DOHH2 (cell line): ENCODE measurements at regions not wholly inside any gene's neighbourhood (a gene's known extent, or its start where the extent isn't known, plus 50 kb on each side); places are given as distances from the start of the nearest gene placed in this dataset.

Source experiments
- EZH2phosphoT487 ChIP-seq: fragments of 200-600 bp; sonication (generic); IDR thresholded peaks from 2 replicates; pipeline ENCODE4 v1.6.1; 2017; ENCODE audit warnings: borderline replicate concordance, mild to moderate bottlenecking, antibody characterized with exemption, low read length, moderate library complexity, mixed read lengths
- TF ChIP-seq, protein P1 (sequence below): fragments of 200-600 bp; sonication (generic); IDR thresholded peaks from one replicate; pipeline ENCODE4 v1.5.1; 2014; ENCODE audit warnings: antibody characterized with exemption, mild to moderate bottlenecking, low read depth, low read length; ENCODE audit not compliant: poor library complexity, severe bottlenecking

DNA sequence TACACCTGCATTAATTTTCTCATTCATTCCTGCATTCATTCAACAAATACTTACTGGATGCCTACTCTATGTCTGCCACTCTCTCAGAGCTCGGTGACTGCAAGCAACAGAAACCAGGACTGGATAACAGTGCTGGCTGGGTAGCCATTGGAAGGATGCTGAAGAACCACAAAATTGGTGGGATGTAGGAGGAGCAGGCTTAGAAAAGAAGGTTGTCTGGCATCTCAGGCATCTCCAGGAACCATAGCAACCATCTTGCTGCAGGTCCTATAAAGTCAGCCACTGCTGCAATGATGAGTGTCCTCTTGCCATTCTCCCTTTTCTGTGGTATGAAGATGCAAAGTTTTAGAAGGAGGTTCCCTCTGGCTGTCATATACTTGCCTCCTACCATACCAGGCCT is 168.6 kb downstream of the FGF18 start:
- TF ChIP-seq, protein P1, sequence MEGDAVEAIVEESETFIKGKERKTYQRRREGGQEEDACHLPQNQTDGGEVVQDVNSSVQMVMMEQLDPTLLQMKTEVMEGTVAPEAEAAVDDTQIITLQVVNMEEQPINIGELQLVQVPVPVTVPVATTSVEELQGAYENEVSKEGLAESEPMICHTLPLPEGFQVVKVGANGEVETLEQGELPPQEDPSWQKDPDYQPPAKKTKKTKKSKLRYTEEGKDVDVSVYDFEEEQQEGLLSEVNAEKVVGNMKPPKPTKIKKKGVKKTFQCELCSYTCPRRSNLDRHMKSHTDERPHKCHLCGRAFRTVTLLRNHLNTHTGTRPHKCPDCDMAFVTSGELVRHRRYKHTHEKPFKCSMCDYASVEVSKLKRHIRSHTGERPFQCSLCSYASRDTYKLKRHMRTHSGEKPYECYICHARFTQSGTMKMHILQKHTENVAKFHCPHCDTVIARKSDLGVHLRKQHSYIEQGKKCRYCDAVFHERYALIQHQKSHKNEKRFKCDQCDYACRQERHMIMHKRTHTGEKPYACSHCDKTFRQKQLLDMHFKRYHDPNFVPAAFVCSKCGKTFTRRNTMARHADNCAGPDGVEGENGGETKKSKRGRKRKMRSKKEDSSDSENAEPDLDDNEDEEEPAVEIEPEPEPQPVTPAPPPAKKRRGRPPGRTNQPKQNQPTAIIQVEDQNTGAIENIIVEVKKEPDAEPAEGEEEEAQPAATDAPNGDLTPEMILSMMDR: no peak
- TF ChIP-seq EZH2phosphoT487: no peak
